H9 (cell line): ENCODE measurements at regions not wholly inside any gene's neighbourhood (a gene's known extent, or its start where the extent isn't known, plus 50 kb on each side); places are given as distances from the start of the nearest gene placed in this dataset.

Experiments used
- DNase-seq: peaks from one replicate; pipeline ENCODE4 v3.0.0-alpha.2; 2017
- H2AFZ ChIP-seq: one replicate; pipeline ENCODE4 v1.6.1; 2013; ENCODE audit warnings: mild to moderate bottlenecking, low read length, control low read depth, moderate library complexity
- H2AK5ac ChIP-seq: 2 replicates; pipeline ENCODE4 v1.6.1; 2013; ENCODE audit warnings: low read length, control low read depth, mixed read lengths; ENCODE audit not compliant: insufficient read length
- H2BK120ac ChIP-seq: one replicate; pipeline ENCODE4 v1.6.1; 2013; ENCODE audit warnings: low read depth, mild to moderate bottlenecking, low read length, control low read depth, inconsistent platforms; ENCODE audit not compliant: poor library complexity, severe bottlenecking
- H2BK12ac ChIP-seq: 2 replicates; pipeline ENCODE4 v1.6.1; 2013; ENCODE audit warnings: low read length, control low read depth, mixed read lengths, low read depth; ENCODE audit not compliant: insufficient read length
- H2BK15ac ChIP-seq: 2 replicates; pipeline ENCODE4 v1.6.1; 2013; ENCODE audit warnings: low read depth, low read length, control low read depth
- H2BK20ac ChIP-seq: one replicate; pipeline ENCODE4 v1.6.1; 2013; ENCODE audit warnings: low read depth, mild to moderate bottlenecking, low read length, control low read depth, inconsistent platforms; ENCODE audit not compliant: poor library complexity, severe bottlenecking
- H2BK5ac ChIP-seq: 2 replicates; pipeline ENCODE4 v1.6.1; 2013; ENCODE audit warnings: low read length, control low read depth, mixed read lengths; ENCODE audit not compliant: insufficient read length
- H3K14ac ChIP-seq: 2 replicates; pipeline ENCODE4 v1.6.1; 2013; ENCODE audit warnings: low read length, control low read depth; ENCODE audit not compliant: insufficient read depth
- H3K18ac ChIP-seq: 2 replicates; pipeline ENCODE4 v1.6.1; 2013; ENCODE audit warnings: low read depth, mild to moderate bottlenecking, mixed read lengths, low read length, control low read depth; ENCODE audit not compliant: insufficient read length
- H3K23ac ChIP-seq: 2 replicates; pipeline ENCODE4 v1.6.1; 2013; ENCODE audit warnings: low read length, control low read depth, mixed read lengths, low read depth; ENCODE audit not compliant: insufficient read length
- H3K23me2 ChIP-seq: 2 replicates; pipeline ENCODE4 v1.6.1; 2013; ENCODE audit warnings: low read depth, mild to moderate bottlenecking, mixed read lengths, low read length, control low read depth; ENCODE audit not compliant: insufficient read length, poor library complexity, severe bottlenecking
- H3K27ac ChIP-seq: 2 replicates; pipeline ENCODE4 v1.5.1; 2013; ENCODE audit warnings: low read length, control low read depth, mixed read lengths, low read depth; ENCODE audit not compliant: insufficient read length
- H3K27me3 ChIP-seq: 2 replicates; pipeline ENCODE4 v1.6.1; 2013; ENCODE audit warnings: low read length, control low read depth, inconsistent platforms; ENCODE audit not compliant: insufficient read depth
- H3K4ac ChIP-seq: 2 replicates; pipeline ENCODE4 v1.6.1; 2013; ENCODE audit warnings: low read depth, mild to moderate bottlenecking, control low read depth, inconsistent platforms, low read length, moderate library complexity
- H3K4me1 ChIP-seq: 2 replicates; pipeline ENCODE4 v1.6.1; 2013; ENCODE audit warnings: low read length, control low read depth, inconsistent platforms; ENCODE audit not compliant: insufficient read depth
- H3K4me2 ChIP-seq: 2 replicates; pipeline ENCODE4 v1.6.1; 2013; ENCODE audit warnings: low read length, control low read depth, mixed read lengths; ENCODE audit not compliant: insufficient read length, insufficient read depth
- H3K56ac ChIP-seq: 2 replicates; pipeline ENCODE4 v1.6.1; 2013; ENCODE audit warnings: low read depth, mild to moderate bottlenecking, mixed read lengths, low read length, control low read depth; ENCODE audit not compliant: insufficient read length
- H3K79me1 ChIP-seq: 2 replicates; pipeline ENCODE4 v1.6.1; 2013; ENCODE audit warnings: low read depth, mild to moderate bottlenecking, moderate library complexity, low read length, control low read depth, inconsistent platforms; ENCODE audit not compliant: insufficient read depth, poor library complexity, severe bottlenecking
- H3K79me2 ChIP-seq: 2 replicates; pipeline ENCODE4 v1.6.1; 2013; ENCODE audit warnings: low read length, control low read depth, inconsistent platforms; ENCODE audit not compliant: insufficient read depth
- H3K9ac ChIP-seq: 2 replicates; pipeline ENCODE4 v1.6.1; 2013; ENCODE audit warnings: low read length, control low read depth, mixed read lengths; ENCODE audit not compliant: insufficient read length; ENCODE audit errors: extremely low read depth
- H3K9me3 ChIP-seq: one replicate; pipeline ENCODE4 v1.6.1; 2013; ENCODE audit warnings: low read depth, low read length, inconsistent platforms; ENCODE audit not compliant: control insufficient read depth
- H3T11ph ChIP-seq: one replicate; pipeline ENCODE4 v1.6.1; 2013; ENCODE audit warnings: mild to moderate bottlenecking, low read length, control low read depth, inconsistent platforms
- H4K20me1 ChIP-seq: one replicate; pipeline ENCODE4 v1.6.1; 2013; ENCODE audit not compliant: control insufficient read depth, insufficient read length, insufficient read depth
- H4K5ac ChIP-seq: 2 replicates; pipeline ENCODE4 v1.6.1; 2013; ENCODE audit warnings: low read depth, mild to moderate bottlenecking, mixed read lengths, low read length, control low read depth; ENCODE audit not compliant: insufficient read length
- H4K8ac ChIP-seq: replicated peaks from 2 replicates; pipeline ENCODE4 v1.6.1; 2013; ENCODE audit warnings: low read length, control low read depth, mixed read lengths, low read depth; ENCODE audit not compliant: insufficient read length
- H4K91ac ChIP-seq: 2 replicates; pipeline ENCODE4 v1.6.1; 2013; ENCODE audit warnings: low read depth, mild to moderate bottlenecking, moderate library complexity, mixed read lengths, low read length, control low read depth; ENCODE audit not compliant: insufficient read length
- H3K27ac Mint-ChIP-seq, 3 experiments: 2 replicates in 2 of 3; 3 replicates in 1 of 3; pipeline ENCODE4 v1.8.0; 2020 to 2021; ENCODE audit warnings: mixed read lengths in 3 of 3, mild to moderate bottlenecking in 1 of 3, moderate library complexity in 1 of 3
- H3K27me3 Mint-ChIP-seq: 2 replicates; pipeline ENCODE4 v1.8.0; 2021; ENCODE audit warnings: low read depth, mild to moderate bottlenecking, moderate library complexity, mixed read lengths
- H3K36me3 Mint-ChIP-seq, 3 experiments: 2 replicates in 2 of 3; 3 replicates in 1 of 3; pipeline ENCODE4 v1.8.0; 2020 to 2021; ENCODE audit warnings: low read depth in 3 of 3, mixed read lengths in 3 of 3; ENCODE audit not compliant: insufficient read depth in 1 of 3
- H3K4me1 Mint-ChIP-seq, 2 experiments: 2 replicates each; pipeline ENCODE4 v1.8.0; 2020; ENCODE audit warnings: mixed read lengths in 2 of 2
- H3K4me3 Mint-ChIP-seq, 2 experiments: 2 replicates in 1 of 2; 3 replicates in 1 of 2; pipeline ENCODE4 v1.8.0; 2020 to 2021; ENCODE audit warnings: mild to moderate bottlenecking in 2 of 2, mixed read lengths in 2 of 2, moderate library complexity in 1 of 2
- H3K9me3 Mint-ChIP-seq, 2 experiments: 2 replicates in 1 of 2; 3 replicates in 1 of 2; pipeline ENCODE4 v1.8.0; 2020; ENCODE audit warnings: mild to moderate bottlenecking in 2 of 2, mixed read lengths in 2 of 2, moderate library complexity in 1 of 2
- CTCF ChIP-seq: fragments of 200-600 bp; sonication (generic); conservative IDR thresholded peaks from 3 replicates; pipeline ENCODE4 v1.8.0; 2021; ENCODE audit warnings: antibody characterized with exemption, mild to moderate bottlenecking

GRCh38 chr7:135840591-135840990 is 92.0 kb upstream of the FAM180A start:
- no peak overlapping the region for H3K56ac ChIP-seq
- no peak overlapping the region for H3T11ph ChIP-seq
- H2BK15ac ChIP-seq, result no peak overlapping the region
- H3K4me3 Mint-ChIP-seq, result no peak overlapping the region
- no peak overlapping the region for H3K4ac ChIP-seq
- H3K9ac ChIP-seq, result no peak overlapping the region
- H3K14ac ChIP-seq, result no peak overlapping the region
- no peak overlapping the region for H4K91ac ChIP-seq
- no peaks in the 10 kb centered on the region for H3K79me1 ChIP-seq
- H3K4me2 ChIP-seq, result no peak overlapping the region
- H3K4me1 ChIP-seq, result 0 out of 2 replicates have a peak, but pooled peaks cover 2% of the 10 kb centered on the region
- no peak overlapping the region for H2BK5ac ChIP-seq
- no peak overlapping the region for H2BK120ac ChIP-seq
- no peak overlapping the region for H2AFZ ChIP-seq
- no peak overlapping the region for H3K27ac ChIP-seq
- no peaks in the 10 kb centered on the region; the same call in 1 of the 2 replicates for H3K27me3 Mint-ChIP-seq
- no peak for TF ChIP-seq CTCF
- no peak overlapping the region for H2BK20ac ChIP-seq
- DNase-seq, result no peak
- no peak overlapping the region for H4K5ac ChIP-seq
- H3K27ac Mint-ChIP-seq, result no peak overlapping the region
- no peak overlapping the region for H3K23ac ChIP-seq
- H3K18ac ChIP-seq, result no peak overlapping the region
- H4K8ac ChIP-seq, result no peak overlapping the region
- no peaks in the 10 kb centered on the region for H3K23me2 ChIP-seq
- H3K27me3 ChIP-seq, result no peaks in the 10 kb centered on the region
- peaks cover 0 to 8% of the 10 kb centered on the region in 2 experiments; a peak in 3 of 4 replicates for H3K4me1 Mint-ChIP-seq
- no peaks in the 10 kb centered on the region for H4K20me1 ChIP-seq
- no peak overlapping the region for H2AK5ac ChIP-seq
- no peaks in the 10 kb centered on the region for H3K9me3 ChIP-seq
- no peaks in the 10 kb centered on the region for H3K36me3 Mint-ChIP-seq
- no peaks in the 10 kb centered on the region for H3K79me2 ChIP-seq
- H3K9me3 Mint-ChIP-seq, result no peaks in the 10 kb centered on the region
- H2BK12ac ChIP-seq, result no peak overlapping the region
